ENCODE measurements at regions not wholly inside any gene's neighbourhood (a gene's known extent, or its start where the extent isn't known, plus 50 kb on each side); places are given as distances from the start of the nearest gene placed in this dataset.

- TF ChIP-seq CTCF (IDR thresholded peaks at IDR 0.05; ENCODE audit: low read depth, low read length, poor library complexity, severe bottlenecking): no peak
- TF ChIP-seq EZH2phosphoT487 (IDR thresholded peaks at IDR 0.05; ENCODE audit: borderline replicate concordance, low read length): no peak
- H3F3A ChIP-seq (ENCODE audit: control insufficient read depth, insufficient read depth): no peaks in the 10 kb centered on the region
- no peaks in the 10 kb centered on the region for H3K4me1 ChIP-seq (ENCODE audit: control insufficient read depth, low read length)
- no peaks in the 10 kb centered on the region for H3K36me3 ChIP-seq (ENCODE audit: control insufficient read depth, low read length)
- no peaks in the 10 kb centered on the region for H3K79me2 ChIP-seq (ENCODE audit: control insufficient read depth, low read length)
- H3K4me2 ChIP-seq (ENCODE audit: low read length): no peak overlapping the region
- H3K9me2 ChIP-seq (replicated peaks; ENCODE audit: control insufficient read depth, low read length): no peaks in the 10 kb centered on the region
- H3K9me3 ChIP-seq (ENCODE audit: control insufficient read depth, insufficient read depth, low read length): peaks cover 18% of the 10 kb centered on the region
- H3K27ac ChIP-seq (ENCODE audit: low read depth, low read length): no peak overlapping the region
- no peaks in the 10 kb centered on the region for H4K20me1 ChIP-seq (ENCODE audit: control insufficient read depth, insufficient read depth, low read depth, low read length)
- no peak overlapping the region for H3K4me3 ChIP-seq (ENCODE audit: low read length)
- peaks cover 13% of the 10 kb centered on the region; the same call in 1 of the 2 replicates for H3K27me3 ChIP-seq (ENCODE audit: control insufficient read depth, low read length)
Measured at GRCh38 chr15:69686626-69687025, 234.0 kb downstream of the RPLP1 start.

GRCh38 chr15:69689133-69689532, 236.5 kb downstream of the RPLP1 start:
- H4K20me1 ChIP-seq (ENCODE audit: control insufficient read depth, insufficient read depth, low read depth, low read length): no peaks in the 10 kb centered on the region
- no peak overlapping the region for H3K4me2 ChIP-seq (ENCODE audit: low read length)
- H3K27me3 ChIP-seq (ENCODE audit: control insufficient read depth, low read length): peaks cover 16% of the 10 kb centered on the region
- no peak for TF ChIP-seq EZH2phosphoT487 (IDR thresholded peaks at IDR 0.05; ENCODE audit: borderline replicate concordance, low read length)
- TF ChIP-seq CTCF (IDR thresholded peaks at IDR 0.05; ENCODE audit: low read depth, low read length, poor library complexity, severe bottlenecking): no peak
- no peaks in the 10 kb centered on the region for H3F3A ChIP-seq (ENCODE audit: control insufficient read depth, insufficient read depth)
- H3K27ac ChIP-seq (ENCODE audit: low read depth, low read length): no peak overlapping the region
- no peaks in the 10 kb centered on the region for H3K4me1 ChIP-seq (ENCODE audit: control insufficient read depth, low read length)
- peaks cover 18% of the 10 kb centered on the region for H3K9me3 ChIP-seq (ENCODE audit: control insufficient read depth, insufficient read depth, low read length)
- no peaks in the 10 kb centered on the region for H3K9me2 ChIP-seq (replicated peaks; ENCODE audit: control insufficient read depth, low read length)
- H3K36me3 ChIP-seq (ENCODE audit: control insufficient read depth, low read length): no peaks in the 10 kb centered on the region
- H3K4me3 ChIP-seq (ENCODE audit: low read length): no peak overlapping the region
- H3K79me2 ChIP-seq (ENCODE audit: control insufficient read depth, low read length): no peaks in the 10 kb centered on the region

- H3F3A ChIP-seq (ENCODE audit: control insufficient read depth, insufficient read depth): no peaks in the 10 kb centered on the region
- H3K27me3 ChIP-seq (ENCODE audit: control insufficient read depth, low read length): peaks cover 16% of the 10 kb centered on the region
- no peaks in the 10 kb centered on the region for H4K20me1 ChIP-seq (ENCODE audit: control insufficient read depth, insufficient read depth, low read depth, low read length)
- no peak overlapping the region for H3K4me3 ChIP-seq (ENCODE audit: low read length)
- no peak for TF ChIP-seq EZH2phosphoT487 (IDR thresholded peaks at IDR 0.05; ENCODE audit: borderline replicate concordance, low read length)
- no peak for TF ChIP-seq CTCF (IDR thresholded peaks at IDR 0.05; ENCODE audit: low read depth, low read length, poor library complexity, severe bottlenecking)
- H3K36me3 ChIP-seq (ENCODE audit: control insufficient read depth, low read length): no peaks in the 10 kb centered on the region
- H3K27ac ChIP-seq (ENCODE audit: low read depth, low read length): no peak overlapping the region
- H3K4me1 ChIP-seq (ENCODE audit: control insufficient read depth, low read length): no peaks in the 10 kb centered on the region
- no peaks in the 10 kb centered on the region for H3K9me2 ChIP-seq (replicated peaks; ENCODE audit: control insufficient read depth, low read length)
- H3K4me2 ChIP-seq (ENCODE audit: low read length): no peak overlapping the region
- H3K9me3 ChIP-seq (ENCODE audit: control insufficient read depth, insufficient read depth, low read length): peaks cover 18% of the 10 kb centered on the region
- H3K79me2 ChIP-seq (ENCODE audit: control insufficient read depth, low read length): no peaks in the 10 kb centered on the region
Measured at GRCh38 chr15:69691307-69692015, 238.8 kb downstream of the RPLP1 start.

Data from DOHH2 (cell line).